ENCODE measurements at regions not wholly inside any gene's neighbourhood (a gene's known extent, or its start where the extent isn't known, plus 50 kb on each side); places are given as distances from the start of the nearest gene placed in this dataset.
"Not testable (repeated sequence)": the region's sequence is repeated elsewhere in the genome, so short reads cannot be mapped to it uniquely, and the experiment has no call there.

DNA sequence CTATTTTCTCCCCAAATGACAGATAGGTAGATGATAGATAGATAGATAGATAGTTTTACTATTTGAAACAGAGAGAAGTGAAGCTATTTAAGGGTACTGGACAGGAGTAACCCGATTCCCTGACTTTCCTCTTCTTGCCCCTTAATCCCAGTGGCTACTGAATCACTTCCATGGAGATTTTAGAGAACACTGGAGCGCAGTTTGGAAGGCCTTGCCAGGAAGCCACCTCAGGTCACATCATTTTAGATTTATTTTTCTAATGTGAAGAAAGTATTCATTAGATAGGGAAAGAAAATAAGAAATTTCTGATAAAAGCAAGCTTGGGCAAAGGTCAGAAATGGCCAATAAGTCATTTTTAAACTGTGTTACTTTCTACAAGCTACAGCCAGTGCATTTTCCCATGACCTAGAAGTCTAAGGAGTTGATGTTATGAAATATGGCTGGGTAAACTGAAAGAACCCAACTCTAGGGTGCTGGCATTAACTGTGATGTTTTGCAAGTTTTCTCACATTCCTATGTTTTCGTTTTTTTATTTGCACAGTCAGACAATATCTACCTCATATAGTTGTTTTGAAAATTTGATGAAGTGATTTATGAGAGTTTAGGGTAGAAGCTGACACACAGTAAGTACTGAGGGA, 544.7 kb upstream of the PTGER4 start:
- no peak for ATAC-seq
- DNase-seq: no peak

DNA sequence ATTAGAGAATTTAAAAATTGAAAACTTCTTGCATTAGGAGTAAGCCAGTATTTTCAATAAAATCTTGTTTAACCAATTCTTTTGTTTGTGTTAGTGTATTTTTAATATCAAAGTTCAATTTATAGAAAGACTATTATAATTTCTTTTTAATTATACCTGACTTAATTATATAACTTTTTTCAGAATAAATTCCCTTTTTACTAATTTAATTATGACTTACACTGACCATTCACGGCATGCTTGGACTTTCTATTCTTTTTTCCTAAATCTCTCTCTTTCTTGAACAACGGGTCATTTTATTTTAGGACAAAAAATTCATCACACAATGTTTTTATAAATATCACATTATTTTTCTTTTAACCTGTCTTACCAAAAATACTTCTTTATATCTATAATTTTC, 555.3 kb upstream of the PTGER4 start:
- ATAC-seq (no peak), DNase-seq (no peak)

DNA sequence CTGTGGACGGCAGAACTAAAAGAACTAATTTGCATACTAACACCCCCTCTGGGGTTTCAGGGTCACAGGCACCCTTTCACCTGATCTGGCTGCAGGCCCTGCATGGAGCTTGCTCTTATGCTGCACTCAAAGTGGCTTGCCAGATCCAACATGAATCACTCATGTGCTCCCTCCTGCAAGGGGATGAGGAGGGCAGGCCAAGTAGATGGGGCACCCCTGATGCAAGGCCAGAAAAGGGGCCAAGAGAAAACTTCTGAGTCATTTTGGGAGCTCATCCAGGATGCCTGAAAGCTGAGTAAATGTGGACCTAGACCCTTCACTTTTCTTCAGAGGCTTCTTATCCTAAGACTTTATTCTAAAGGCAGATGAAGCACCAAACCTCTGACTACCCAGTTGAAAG, 558.5 kb upstream of the PTGER4 start:
- ATAC-seq: no peak
- DNase-seq: no peak

DNA sequence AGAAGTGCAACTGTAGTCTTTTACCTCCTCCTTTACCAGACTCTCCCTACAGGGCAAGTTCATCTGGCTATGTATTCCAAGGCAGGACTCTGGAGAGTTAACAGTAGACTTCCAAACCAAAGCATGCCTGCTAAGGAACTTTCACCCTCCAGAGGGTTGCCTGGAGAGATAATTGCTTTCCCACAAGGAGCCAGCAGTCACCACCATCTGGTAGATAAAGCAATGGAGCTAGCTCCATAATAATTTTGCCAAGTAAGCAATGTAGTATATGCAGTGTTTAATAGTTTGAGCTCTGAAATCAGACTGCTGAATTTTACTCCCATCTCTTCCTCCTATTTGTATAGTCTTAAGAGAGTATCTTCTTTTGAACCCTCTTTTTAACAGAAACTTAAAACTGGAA, 566.8 kb upstream of the PTGER4 start:
- ATAC-seq (no peak), DNase-seq (no peak)

DNA sequence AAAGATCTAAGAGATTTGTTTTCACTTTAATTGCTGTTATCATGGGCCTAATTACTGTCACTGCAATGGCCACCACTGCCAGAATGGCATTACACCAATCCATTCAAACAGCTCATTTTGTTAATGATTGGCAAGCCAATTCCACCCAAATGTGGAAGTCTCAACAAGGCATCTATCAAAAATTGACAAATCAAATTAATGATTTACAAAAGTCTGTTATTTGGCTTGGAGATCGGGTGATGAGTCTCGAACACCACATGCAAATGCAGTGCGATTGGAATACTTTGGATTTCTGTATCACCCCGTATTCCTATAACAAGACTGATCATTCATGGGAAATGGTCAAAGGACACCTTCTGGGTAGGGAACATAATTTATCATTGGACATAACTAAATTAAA, 568.7 kb upstream of the PTGER4 start:
- not testable (repeated sequence) for DNase-seq, ATAC-seq

DNA sequence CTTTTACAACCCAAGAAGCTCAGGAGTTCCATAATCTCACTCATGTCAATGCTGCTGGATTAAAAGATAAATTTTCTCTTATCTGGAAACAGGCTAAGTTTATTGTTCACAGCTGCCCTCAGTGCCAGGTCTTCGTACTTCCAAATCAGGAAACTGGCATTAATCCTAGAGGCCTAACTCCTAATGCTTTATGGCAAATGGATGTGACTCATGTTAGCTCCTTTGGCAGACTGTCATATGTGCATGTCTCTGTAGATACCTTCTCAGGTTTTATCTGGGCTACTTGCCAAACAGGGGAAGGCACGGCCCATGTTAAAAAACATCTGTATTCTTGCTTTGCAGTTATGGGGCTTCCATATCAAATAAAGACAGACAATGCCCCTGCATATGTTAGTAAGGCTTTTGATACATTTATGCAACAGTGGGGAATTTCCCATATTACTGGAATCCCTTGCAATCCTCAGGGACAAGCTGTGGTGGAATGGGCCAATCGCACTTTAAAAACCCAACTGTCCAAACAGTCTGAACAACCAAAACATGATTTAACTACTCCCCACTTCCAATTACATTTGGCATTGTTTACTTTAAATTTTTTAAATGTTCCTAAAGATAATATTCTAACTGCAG, 570.8 kb upstream of the PTGER4 start:
- ATAC-seq, DNase-seq: not testable (repeated sequence)

DNA sequence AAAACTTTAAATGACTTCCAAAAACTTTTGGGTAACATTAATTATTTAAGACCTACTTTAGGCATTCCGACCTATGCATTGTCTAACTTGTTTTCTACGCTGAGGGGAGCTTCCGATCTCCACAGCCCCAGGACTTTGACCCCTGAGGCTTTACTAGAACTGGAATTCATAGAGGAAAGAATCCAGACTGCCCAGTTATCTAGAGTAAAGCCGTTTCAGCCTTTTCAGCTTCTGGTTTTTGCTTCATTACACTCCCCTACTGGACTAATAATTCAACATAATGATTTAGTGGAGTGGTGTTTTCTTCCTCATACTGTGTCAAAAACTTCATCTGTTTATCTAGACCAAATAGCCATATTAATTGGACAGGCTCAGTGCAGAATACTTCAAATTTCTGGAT, 571.9 kb upstream of the PTGER4 start:
- ATAC-seq, DNase-seq: not testable (repeated sequence)

DNA sequence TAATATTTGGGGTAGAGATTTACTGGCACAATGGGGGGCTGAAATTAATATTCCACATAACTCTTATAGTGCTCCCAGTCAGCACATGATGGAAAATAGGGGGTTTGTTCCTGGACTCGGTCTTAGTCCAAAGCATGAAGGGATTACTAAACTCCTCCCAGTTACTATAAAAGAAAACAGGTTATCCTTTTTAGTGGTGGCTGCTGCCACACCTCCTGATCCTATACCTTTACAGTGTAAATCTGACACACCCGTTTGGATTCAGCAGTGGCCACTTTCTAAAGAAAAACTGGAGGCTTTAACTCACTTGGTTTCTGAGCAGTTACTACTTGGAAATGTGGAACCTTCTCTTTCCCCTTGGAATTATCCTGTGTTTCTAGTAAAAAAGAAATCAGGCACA, 572.9 kb upstream of the PTGER4 start:
- ATAC-seq (no peak), DNase-seq (no peak)

DNA sequence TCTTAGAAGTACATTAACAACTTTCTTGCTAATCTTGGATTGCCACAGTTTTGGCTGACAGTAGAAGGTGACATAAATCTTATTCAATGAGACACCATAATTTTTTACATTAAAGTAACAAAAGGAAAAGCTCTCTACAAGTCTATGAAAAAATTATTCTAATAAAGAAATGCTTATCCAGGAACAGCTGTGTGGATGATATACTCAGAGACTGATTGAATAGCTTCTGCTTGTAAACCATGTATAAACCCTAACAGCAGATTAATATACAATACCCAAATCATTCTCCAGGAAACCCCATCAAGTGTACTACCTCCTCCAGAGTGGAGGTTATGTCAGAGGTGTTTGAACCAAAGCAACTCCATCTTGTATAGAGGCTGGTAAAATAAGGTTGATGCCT, 581.4 kb upstream of the PTGER4 start:
- no peak for ATAC-seq
- no peak for DNase-seq

DNA sequence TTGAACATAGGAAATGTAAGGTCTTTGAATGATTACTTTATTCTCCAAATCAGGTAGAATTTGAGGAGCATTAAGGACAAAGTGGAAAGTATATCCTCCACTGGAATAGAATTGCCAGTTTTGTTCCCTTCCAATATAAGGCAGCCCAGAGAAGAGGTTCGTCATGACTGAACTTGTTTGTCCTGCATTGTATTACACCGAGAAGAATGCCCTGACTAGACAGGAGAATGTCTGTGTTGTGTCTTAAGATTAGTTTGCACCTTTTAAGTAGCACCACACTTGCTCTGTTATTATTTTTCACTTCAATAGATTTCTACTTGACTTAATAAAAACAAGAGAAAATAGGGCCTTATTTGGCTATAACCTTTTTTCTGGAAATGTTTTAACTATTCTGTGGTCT, 586.2 kb upstream of the PTGER4 start:
- DNase-seq: no peak
- no peak for ATAC-seq

DNA sequence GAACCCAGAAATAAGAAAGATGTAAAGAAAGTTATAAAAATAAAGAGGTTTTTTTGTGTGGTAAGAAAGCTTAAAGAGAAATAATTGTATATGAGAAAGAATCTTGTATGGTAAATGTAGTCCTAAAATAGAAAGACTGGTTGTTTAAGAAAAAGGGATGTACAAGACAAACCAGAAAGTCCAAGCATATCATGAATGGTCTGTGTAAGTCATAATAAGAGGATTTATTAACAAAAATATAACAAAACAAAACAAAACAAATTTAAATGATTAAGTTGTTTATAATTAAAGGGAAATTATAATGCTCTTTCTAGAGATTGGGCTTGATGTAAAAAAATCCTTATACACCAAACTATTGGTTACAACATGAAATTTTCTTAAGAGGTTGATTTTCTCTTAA, 590.4 kb upstream of the PTGER4 start:
- DNase-seq: no peak

DNA sequence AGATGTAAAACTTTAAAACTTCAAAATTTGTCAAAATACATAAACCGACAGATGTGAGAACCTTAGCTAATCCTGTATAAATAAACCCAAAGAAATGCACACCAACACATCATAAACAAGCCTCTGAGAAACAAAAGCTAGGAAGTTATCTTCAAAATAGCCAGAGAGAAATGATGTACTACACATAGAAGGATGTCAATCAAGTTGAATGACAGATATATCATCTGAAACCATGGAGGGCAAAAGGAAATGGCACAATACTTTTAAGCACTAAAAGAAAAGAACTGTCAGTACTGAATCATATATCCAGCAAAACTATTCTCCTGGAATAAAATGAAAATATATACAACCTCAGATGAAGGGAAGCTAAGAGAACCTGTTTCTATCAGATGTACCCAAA, 595.1 kb upstream of the PTGER4 start:
- ATAC-seq (no peak), DNase-seq (no peak)

More for the DNA sequence above, 590.4 kb upstream of the PTGER4 start:
- no peak for ATAC-seq

DNA sequence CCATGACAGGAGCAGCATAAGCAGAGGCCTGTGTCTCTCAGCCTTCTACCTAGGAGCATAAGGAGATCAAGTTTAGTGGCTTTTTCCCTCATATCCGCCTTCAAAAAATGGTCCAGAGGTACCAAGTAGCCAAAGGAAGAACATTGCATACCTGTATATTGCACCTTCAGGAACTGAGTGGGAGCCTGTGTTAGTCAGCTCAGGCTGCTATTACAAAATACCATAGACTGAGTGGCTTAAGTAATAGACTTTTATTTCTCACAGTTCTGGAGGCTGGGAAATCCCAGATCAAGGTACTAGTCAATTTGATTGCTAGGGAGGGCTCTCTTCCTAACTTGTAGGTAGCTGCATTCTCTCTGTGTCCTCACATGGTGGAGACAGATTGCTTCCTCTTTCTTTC, 597.4 kb upstream of the PTGER4 start:
- no peak for DNase-seq
- ATAC-seq: no peak

DNA sequence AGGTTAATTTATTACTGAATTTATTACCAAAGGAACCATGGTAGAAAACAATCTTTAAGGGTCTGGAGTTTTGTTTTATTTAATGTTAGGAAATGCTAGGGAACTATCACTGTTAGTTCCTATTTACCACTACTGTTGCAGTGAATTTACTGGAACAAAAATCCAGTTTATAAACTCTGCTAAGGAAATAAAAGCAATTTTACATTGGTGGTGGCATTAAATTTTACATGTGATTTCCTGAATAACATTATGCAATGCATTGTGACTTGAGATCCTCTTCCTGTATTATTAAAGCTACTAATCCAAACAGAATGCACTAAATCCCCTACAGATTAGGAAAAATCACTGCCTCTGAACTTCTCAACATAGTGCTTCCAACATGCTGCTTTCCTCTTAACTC, 599.5 kb upstream of the PTGER4 start:
- no peak for DNase-seq
- no peak for ATAC-seq

DNA sequence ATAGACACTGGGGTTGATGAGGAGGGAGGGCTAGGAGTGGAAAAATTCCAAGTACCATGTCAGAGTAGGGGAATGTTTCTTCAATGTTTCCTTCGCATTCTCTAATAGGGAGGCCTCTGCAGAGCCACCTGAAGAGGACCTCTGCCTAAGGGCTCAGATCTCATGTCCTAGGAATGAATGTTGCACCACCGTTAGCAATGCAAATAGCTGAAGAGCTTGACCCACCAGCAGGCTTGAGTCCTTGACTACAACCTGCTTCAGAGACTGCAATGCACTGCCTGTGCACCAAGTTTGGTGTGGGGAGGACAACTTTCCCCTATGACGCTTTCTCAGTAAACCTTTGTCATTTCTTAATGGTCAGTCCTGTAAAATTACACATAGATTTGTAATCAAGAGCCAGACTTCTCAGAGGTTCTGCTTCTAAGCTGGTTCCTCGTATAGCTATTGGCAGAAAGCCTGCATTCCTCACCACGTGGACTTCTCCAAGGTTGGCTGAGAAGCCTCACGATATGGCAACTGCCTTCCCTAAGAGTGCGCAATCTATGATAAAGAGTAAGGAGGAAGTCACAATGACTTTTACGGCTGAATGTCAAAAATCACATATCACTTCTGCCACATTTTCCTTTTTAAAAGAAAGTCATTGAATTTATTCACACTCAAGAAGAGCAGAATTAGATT, 600.7 kb upstream of the PTGER4 start:
- DNase-seq (no peak), ATAC-seq (no peak)

DNA sequence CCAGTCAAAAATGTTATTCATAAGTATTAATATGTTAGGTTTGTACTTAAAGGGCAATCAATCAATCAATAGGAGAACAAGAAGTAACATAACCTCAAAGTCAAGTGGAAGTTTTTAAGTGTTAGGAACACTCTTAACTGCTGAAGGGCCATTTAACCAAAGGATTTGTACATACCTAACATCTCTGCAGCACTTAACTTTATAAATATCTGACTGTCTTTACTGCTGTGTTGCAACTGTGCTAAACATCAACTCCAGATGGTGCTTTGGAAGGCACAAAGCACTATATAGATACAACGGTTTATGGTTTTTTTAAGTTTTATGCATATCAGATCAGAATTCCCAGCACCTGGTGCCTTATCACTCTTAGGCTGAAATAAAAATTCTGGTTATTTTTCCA, 604.9 kb upstream of the PTGER4 start:
- ATAC-seq (no peak), DNase-seq (no peak)

DNA sequence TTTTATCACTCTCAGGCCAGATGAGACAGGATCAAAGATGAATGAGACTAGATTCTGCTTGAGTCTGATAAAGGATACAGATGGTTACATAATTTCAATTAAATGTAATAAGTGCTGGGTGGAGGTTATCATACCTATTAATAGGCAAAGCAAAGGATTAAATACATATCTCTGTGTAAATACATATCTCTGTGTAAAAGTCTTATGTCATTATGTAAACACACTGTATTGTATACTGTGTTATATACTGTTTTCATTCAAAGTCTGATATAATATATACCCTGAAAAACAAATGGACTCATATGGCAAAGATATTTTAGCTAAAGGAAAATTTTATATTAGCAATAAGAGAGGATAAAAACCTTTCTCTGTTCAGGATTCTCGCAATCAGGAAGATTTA, 605.8 kb upstream of the PTGER4 start:
- ATAC-seq: no peak
- no peak for DNase-seq

DNA sequence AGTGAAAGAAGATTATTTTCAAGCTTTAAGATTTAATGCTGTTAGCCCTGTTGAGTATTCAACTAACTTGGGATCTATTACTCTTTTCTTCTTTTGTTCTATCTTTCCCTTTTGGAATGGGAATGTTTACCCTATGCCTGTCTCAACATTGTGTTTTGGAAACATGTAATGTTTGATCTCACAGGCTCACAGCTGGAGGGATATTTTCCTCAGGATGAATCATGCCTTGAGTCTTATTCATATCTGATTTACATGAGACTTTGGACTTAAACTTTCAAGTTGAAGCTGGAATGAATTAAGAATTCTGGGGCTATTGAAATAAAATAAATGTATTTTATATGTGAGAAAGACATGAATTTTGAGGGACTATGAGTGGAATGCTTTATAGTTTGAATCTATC, 607.8 kb upstream of the PTGER4 start:
- DNase-seq (no peak), ATAC-seq (no peak)

DNA sequence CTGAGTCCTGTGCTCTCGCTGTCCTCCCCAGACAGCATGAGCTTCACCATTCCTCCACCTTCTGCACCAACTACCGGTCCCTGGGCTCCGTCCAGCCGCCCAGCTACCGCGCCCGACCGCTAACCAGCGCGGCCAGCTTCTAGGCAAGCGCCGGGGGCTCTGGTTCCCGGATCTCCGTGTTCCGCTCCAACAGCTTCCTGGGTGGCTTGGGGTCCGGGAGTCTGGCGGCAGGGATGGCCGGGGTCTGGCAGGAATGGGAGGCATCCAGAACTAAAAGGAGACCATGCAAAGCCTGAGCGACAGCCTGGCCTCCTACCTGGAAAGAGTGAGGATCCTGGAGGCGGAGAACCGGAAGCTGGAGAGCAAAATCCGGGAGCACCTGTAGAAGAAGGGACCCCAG, 613.1 kb upstream of the PTGER4 start:
- no peak for ATAC-seq

DNA sequence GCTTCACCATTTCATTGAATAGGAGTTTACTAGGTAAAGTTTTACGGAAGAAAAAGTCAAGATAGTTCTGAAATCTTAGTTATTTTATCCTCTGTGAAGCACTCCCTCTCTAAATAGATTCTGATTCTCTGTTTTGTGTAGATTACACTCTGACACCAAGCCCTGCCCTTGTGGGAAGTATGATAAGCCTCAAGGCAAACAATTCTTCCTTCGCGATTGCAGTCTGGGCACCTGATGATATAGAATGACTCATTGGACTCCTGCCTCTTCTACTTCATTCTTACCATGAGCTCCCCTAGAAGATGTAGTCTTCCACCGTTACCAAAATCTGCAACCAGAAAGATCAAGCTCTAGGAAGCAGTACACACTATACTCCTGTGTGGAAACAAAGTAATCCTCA, 626.9 kb upstream of the PTGER4 start:
- no peak for ATAC-seq
- no peak for DNase-seq

More for the DNA sequence above, 613.1 kb upstream of the PTGER4 start:
- no peak for DNase-seq

DNA sequence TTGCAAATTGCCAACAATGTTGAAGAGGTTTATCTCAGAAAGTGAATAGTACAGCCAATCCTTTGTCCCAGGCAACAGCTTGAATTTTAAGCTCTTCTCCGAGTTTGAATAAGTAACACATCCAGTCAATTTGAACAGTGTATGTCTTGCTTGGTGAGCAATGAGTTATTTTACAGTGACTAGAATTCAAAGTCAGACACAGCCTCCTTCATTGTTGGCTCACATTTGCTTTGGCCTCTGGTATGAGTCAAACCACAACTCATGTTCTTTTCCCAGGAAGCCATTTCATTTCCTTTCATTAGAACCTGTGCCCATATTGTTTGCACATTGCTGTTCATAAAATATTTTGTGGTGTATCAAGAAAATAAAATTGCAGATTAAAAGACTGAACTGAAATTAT, 622.0 kb upstream of the DAB2 start:
- DNase-seq: no peak
- no peak for ATAC-seq

DNA sequence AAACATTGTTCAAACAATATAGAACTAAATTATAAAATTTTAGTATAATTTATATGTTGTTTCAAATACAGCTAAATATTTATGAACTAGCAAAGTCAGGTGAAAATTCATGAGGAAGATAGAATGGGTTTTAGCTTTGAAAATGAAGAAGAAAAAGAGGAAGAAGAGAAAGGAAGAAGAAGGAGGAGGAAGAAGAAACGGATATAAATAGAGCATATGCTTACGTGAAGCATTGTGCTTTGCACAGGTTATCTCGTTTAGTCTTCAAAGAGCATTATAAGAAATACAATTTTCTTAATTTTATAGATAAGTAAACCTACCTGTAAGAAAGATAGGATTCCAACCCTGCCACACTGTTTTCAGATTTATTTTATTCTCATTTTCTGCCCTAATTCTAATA, 620.6 kb upstream of the DAB2 start:
- no peak for DNase-seq
- ATAC-seq: no peak

DNA sequence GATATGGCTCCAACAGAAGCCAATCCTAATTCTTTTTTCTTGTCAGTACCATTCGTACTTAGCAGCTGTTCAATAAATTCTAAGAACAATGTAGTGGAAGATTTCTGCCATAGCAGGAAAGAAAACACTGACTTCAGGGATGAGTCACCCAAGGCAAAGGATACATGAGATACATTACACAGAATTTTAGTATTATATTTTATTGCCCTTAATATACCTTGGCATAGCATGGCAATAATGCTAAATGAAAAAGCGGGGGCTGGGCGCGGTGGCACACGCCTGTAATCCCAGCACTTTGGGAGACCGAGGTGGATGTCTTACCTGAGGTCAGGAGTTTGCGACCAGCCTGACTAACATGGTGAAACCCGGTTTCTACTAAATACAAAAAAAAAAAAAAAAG, 619.1 kb upstream of the DAB2 start:
- ATAC-seq (no peak), DNase-seq (no peak)

DNA sequence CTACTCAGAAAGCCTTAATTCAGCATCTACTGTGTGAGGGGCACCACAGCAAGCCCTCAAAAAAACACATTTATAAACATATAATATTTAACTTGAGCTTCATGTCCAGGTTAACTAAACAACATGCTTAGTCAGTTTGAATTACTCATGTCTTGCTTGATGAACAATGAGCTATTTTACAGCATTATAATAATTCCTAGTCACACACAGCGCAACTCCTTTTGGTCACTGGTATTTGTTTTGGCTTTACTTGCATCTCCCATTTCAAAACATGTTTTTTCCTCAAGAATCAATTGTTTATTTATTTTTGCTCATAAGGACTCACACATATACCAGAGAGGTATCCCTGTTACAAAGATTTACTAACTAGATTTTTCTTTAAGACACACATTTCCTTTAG, 616.7 kb upstream of the DAB2 start:
- no peak for DNase-seq
- no peak for ATAC-seq
